GM19328 (cell line): ENCODE measurements at regions not wholly inside any gene's neighbourhood (a gene's known extent, or its start where the extent isn't known, plus 50 kb on each side); places are given as distances from the start of the nearest gene placed in this dataset.
"Not testable (repeated sequence)": the region's sequence is repeated elsewhere in the genome, so short reads cannot be mapped to it uniquely, and the experiment has no call there.

ENCODE experiments used
- ATAC-seq: cut with Tn5 transposase; IDR thresholded peaks from one replicate; pipeline ENCODE4 v1.9.1; 2021; ENCODE audit warnings: mild to moderate bottlenecking, moderate library complexity; ENCODE audit not compliant: unreplicated experiment

DNA sequence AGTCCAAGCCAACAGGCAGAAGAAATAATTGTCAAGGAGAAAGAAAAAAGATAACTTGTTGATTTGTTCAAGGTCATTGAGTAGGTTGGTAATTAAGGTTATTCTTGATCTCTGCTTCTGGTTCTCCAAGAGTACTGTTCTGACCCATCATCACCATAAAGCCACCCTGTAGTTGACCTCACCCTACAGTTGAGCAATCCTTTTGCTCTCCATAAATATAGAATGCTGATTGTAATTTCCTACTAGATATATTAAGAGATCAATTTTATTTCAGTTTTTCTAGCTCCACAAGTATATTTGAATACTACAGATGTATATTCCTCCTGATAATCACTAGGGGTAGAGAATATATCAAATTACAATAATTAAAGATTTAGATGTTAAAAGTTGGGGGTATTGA lies 350.5 kb upstream of the PDE3A start:
- no peak for ATAC-seq

DNA sequence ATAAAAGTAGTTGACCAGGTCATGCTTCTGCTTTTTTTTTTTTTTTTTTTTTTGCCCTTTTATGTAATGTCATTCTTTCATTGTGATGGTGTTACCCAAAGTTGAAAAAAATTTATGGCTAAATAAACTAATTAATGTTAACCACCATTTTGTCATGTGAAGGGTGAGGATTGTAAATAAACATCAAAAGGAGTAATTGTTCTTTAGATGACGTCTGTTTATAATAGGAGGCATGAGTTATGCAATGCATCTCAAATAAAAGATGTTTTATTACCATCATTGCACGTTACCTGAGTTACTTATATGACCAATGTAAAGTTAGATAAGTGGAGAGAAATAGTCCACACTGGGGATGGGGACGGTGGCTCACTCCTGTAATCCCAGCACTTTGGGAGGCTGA lies 349.9 kb upstream of the PDE3A start:
- ATAC-seq, result no peak

DNA sequence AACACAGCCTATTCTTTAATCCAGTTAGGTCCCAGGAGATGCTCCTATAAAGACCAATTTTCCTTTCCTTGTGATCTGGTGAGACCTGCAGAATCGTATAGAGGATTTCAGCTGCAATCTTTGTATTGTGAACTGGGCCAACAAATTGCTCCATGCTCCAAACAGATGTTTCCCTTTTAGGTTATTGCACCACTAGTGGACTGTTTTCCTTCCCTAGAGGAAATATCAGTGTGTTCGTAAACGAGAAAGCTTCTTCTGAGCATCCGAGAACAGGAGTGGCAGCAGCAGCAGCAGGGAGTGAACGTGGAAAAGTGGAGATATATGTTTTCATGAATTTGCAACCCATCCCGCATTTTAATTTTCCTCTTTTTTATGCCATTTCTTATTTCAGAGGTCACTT lies 344.1 kb upstream of the PDE3A start:
- ATAC-seq, result no peak

DNA sequence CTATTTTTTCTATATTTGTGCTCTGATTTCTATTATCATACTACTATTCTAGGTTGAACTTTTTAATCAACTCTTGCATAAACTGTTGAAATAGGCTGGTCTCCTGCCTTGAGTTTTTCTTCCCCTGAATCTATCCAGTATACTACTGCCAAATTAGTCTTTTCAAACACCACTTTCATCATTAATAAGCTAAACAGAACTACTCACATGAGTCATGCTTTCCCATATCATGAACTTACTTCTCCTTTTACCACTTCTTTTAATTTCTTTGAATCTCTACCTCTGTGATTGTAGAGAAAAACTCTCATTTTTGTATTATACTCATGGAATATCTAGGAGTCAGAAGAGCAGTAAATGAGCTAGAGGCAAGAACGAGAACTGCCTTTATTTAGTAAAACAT lies 340.3 kb upstream of the PDE3A start:
- no peak for ATAC-seq

- ATAC-seq, result no peak
Measured at GRCh38 chr12:20030826-20031225, 337.5 kb upstream of the PDE3A start.

GRCh38 chr12:20039562-20039961 lies 328.8 kb upstream of the PDE3A start:
- no peak for ATAC-seq

- no peak for ATAC-seq
Measured at GRCh38 chr12:20040184-20040583, 328.2 kb upstream of the PDE3A start.

DNA sequence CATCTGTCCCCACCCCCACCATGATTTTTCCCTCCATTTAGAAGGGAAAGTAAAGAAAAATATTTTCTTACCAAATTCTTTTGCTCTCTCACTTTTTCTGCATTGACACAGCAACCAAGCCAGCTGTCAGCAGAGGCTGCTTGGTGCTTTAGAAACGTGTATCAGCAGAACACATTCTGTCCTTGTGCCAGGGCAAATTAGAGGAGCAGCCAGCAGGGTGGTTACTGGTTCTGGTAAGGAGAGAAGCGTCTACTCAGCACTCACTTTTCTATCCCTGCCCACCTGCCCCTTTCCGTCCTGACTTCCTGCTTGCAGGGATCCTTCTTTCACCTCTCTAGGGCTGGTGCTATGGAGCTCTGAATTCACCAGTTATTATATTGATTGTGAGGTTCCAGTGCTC lies 327.5 kb upstream of the PDE3A start:
- no peak for ATAC-seq

- ATAC-seq, result no peak
Measured at GRCh38 chr12:20044351-20044750, 324.0 kb upstream of the PDE3A start.

DNA sequence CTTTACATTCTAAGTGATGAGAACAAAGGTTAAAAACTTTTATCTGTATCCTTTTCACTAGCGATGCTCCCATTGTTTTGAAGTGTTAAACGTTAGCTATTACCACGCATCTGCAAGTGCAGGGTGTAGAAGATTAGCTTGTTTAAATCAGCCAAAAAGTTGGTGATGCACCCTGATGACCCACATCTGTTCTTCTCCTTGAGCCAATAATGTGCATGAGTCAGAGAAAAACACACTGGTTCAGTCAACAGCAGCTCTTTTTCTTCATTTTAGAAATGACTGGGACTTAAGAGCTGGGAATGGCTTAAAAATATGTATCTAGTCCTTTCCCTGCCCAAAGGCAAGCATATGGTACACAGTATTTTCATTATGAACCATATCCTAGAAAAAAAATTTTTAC lies 323.5 kb upstream of the PDE3A start:
- no peak for ATAC-seq

- no peak for ATAC-seq
Measured at GRCh38 chr12:20047901-20048300, 320.4 kb upstream of the PDE3A start.

DNA sequence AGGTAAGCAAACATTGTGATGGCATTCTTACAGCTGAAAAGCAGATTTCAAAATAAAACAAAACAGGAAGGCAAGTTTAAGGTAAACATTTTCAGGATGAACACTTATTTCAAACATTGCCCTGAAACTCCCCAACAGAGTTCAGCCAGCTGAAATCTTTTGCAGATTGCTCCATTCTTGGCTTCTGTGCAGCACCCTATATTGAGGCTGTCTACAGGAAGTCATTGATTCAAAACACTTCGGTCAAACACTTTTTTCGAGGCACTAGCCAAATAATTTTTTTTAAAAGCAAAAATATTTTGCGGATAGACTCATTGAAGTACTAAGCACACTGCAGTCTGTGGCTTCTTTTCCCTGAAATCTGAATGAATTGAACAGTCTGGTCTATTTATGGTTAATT lies 318.1 kb upstream of the PDE3A start:
- ATAC-seq, result no peak

- no peak for ATAC-seq
Measured at GRCh38 chr12:20053782-20054181, 314.6 kb upstream of the PDE3A start.

DNA sequence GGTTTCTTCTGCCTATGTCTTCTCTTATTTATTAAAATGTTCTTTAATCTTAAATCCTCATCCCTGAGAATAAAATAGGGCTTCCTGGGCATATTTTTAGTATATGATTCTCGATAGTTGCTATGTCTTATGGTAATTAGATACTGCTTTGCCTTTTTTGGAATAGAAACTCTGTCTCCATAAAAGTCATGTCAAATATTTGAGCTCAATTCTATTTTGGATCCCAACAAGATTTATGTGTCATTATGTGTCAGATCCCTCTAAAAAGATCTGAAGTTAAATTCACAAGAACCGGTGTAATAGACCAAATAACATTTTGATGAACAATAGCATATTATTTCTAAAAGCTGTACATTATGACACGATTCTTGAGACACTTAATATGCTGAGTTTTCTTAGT lies 312.5 kb upstream of the PDE3A start:
- ATAC-seq, result no peak

- no peak for ATAC-seq
Measured at GRCh38 chr12:20057398-20057797, 310.9 kb upstream of the PDE3A start.

GRCh38 chr12:20063116-20063515 lies 305.2 kb upstream of the PDE3A start:
- no peak for ATAC-seq

DNA sequence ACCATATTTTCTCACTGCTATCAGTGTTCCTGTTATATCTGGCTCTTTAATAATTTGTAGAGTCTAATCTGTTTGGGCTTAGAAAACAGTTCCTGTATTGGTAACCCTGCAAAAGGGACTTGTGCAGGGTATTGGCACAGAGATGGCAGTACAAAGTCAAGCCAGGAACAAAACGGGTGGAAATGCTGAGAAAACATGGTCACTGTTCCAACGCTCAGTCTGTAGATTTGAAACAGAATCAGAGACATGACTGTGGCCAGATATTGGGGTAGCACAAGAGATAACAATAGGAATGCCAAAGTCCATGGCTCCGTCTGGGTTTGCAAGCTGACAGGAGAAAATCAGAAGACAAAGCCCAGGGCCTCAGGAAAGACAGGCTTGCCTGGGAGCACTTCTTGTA lies 290.7 kb upstream of the PDE3A start:
- no peak for ATAC-seq

GRCh38 chr12:20089077-20089476 lies 279.3 kb upstream of the PDE3A start:
- no peak for ATAC-seq

- not testable (repeated sequence) for ATAC-seq
Measured at GRCh38 chr12:20093190-20093810, 275.0 kb upstream of the PDE3A start.

GRCh38 chr12:20096430-20096829 lies 271.9 kb upstream of the PDE3A start:
- ATAC-seq, result no peak

- no peak for ATAC-seq
Measured at GRCh38 chr12:20097626-20098025, 270.7 kb upstream of the PDE3A start.

DNA sequence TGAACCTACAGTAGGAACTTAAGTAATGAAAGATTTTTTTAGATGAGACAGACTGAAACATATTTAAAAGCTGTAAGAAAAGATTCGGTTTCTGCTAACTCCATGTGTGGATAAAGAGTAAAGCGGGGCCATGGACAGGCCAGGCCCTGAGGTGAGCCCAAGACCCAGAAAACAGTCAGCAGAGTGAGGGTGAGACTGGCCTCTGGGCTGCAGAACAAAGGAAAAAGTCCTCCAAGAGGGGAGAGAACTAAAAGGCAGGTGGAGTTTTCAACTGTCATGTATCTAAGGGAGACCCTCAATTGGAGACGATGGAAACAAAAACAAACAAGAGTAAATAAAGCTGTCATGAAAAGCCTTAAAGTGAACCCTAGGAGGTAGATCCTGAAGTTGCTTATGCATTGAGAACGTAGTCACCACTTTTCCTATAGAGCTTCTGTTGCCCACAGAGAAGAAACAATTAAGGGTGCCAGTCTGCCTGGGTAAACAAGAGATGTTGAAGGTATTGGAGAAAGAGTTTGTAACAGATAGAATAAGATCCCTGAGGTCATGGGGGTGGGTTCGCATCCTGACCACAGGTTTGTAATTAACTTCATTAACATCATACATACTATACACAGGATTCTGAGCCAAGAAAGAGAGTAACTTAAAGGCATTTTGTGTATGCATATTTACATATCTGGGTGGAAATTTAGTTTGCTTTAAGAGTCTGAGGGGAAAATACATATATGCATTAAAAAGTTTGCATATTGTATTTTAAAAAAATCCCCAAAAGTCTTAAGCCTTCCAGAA lies 268.7 kb upstream of the PDE3A start:
- no peak for ATAC-seq

- ATAC-seq, result no peak
Measured at GRCh38 chr12:20101046-20101445, 267.3 kb upstream of the PDE3A start.
